ENCODE measurements at regions not wholly inside any gene's neighbourhood (a gene's known extent, or its start where the extent isn't known, plus 50 kb on each side); places are given as distances from the start of the nearest gene placed in this dataset.

GRCh38 chr6:122107256-122107852 lies 292.1 kb upstream of the HSF2 start:
- TF ChIP-seq ZNF740 (CRISPR knock-in tag; IDR thresholded peaks at IDR 0.05) (no peak), ZNF740 (tag; IDR thresholded peaks at IDR 0.05) (no peak), REST (IDR thresholded peaks at IDR 0.05; ENCODE audit: borderline replicate concordance) (no peak), REST (CRISPR knock-in tag; IDR thresholded peaks at IDR 0.05; ENCODE audit: low read depth) (no peak), U2AF2 (optimal IDR thresholded peaks at IDR 0.05; ENCODE audit: low read depth, low read length) (no peak), ZEB2 (IDR thresholded peaks at IDR 0.05) (no peak), MXI1 (IDR thresholded peaks at IDR 0.05; ENCODE audit: low read depth, low read length) (no peak), ELF1 (tag; IDR thresholded peaks at IDR 0.05) (no peak), EZH2 (IDR thresholded peaks at IDR 0.05; ENCODE audit: borderline replicate concordance, low read depth, low read length) (no peak), EP300 (IDR thresholded peaks at IDR 0.05; ENCODE audit: low read length) (no peak)
- TF ChIP-seq, protein P1, sequence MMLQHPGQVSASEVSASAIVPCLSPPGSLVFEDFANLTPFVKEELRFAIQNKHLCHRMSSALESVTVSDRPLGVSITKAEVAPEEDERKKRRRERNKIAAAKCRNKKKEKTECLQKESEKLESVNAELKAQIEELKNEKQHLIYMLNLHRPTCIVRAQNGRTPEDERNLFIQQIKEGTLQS (IDR thresholded peaks at IDR 0.05), result no peak
- TF ChIP-seq, protein P1 (CRISPR knock-in tag; conservative IDR thresholded peaks at IDR 0.05), result no peak

Data from K562 (cell line).